ENCODE measurements at regions not wholly inside any gene's neighbourhood (a gene's known extent, or its start where the extent isn't known, plus 50 kb on each side); places are given as distances from the start of the nearest gene placed in this dataset.

- H3K27me3 Mint-ChIP-seq (ENCODE audit: low read depth), result no peaks in the 10 kb centered on the region; the same call in 1 of the 2 replicates
- H3K36me3 Mint-ChIP-seq, result no peaks in the 10 kb centered on the region
- no peaks in the 10 kb centered on the region for H3K9me3 Mint-ChIP-seq
- no peak overlapping the region for H3K4me3 Mint-ChIP-seq
- peaks cover 14% of the 10 kb centered on the region for H3K4me1 Mint-ChIP-seq
- ChIA-PET CTCF (no interaction called here), POLR2A (no interaction called here)
- DNase-seq (ENCODE audit: low spot score), result no peak
- no peak for TF ChIP-seq ATF1 (CRISPR knock-in tag; IDR thresholded peaks at IDR 0.05)
- TF ChIP-seq, protein P1, sequence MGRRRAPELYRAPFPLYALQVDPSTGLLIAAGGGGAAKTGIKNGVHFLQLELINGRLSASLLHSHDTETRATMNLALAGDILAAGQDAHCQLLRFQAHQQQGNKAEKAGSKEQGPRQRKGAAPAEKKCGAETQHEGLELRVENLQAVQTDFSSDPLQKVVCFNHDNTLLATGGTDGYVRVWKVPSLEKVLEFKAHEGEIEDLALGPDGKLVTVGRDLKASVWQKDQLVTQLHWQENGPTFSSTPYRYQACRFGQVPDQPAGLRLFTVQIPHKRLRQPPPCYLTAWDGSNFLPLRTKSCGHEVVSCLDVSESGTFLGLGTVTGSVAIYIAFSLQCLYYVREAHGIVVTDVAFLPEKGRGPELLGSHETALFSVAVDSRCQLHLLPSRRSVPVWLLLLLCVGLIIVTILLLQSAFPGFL (CRISPR knock-in tag; IDR thresholded peaks at IDR 0.05; ENCODE audit: borderline replicate concordance), result no peak
- TF ChIP-seq GRHL2 (CRISPR knock-in tag; IDR thresholded peaks at IDR 0.05; ENCODE audit: insufficient replicate concordance, severe bottlenecking), result no peak
- no peak for TF ChIP-seq HMGXB4 (CRISPR knock-in tag; IDR thresholded peaks at IDR 0.05)
- no peak for TF ChIP-seq ZNF138 (CRISPR knock-in tag; conservative IDR thresholded peaks at IDR 0.05)
- no peak for TF ChIP-seq EMX1 (CRISPR knock-in tag; IDR thresholded peaks at IDR 0.05)
- no peak for TF ChIP-seq SMAD4 (CRISPR knock-in tag; IDR thresholded peaks at IDR 0.05)
- no peak for TF ChIP-seq ZNF263 (CRISPR knock-in tag; IDR thresholded peaks at IDR 0.05; ENCODE audit: low read depth)
- TF ChIP-seq TEAD1 (CRISPR knock-in tag; IDR thresholded peaks at IDR 0.05), result no peak
- TF ChIP-seq PRRX2 (CRISPR knock-in tag; IDR thresholded peaks at IDR 0.05), result no peak
- TF ChIP-seq, protein P2, sequence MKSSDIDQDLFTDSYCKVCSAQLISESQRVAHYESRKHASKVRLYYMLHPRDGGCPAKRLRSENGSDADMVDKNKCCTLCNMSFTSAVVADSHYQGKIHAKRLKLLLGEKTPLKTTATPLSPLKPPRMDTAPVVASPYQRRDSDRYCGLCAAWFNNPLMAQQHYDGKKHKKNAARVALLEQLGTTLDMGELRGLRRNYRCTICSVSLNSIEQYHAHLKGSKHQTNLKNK (CRISPR knock-in tag; IDR thresholded peaks at IDR 0.05), result no peak
- no peak for TF ChIP-seq E2F5 (CRISPR knock-in tag; IDR thresholded peaks at IDR 0.05)
- TF ChIP-seq, protein P3, sequence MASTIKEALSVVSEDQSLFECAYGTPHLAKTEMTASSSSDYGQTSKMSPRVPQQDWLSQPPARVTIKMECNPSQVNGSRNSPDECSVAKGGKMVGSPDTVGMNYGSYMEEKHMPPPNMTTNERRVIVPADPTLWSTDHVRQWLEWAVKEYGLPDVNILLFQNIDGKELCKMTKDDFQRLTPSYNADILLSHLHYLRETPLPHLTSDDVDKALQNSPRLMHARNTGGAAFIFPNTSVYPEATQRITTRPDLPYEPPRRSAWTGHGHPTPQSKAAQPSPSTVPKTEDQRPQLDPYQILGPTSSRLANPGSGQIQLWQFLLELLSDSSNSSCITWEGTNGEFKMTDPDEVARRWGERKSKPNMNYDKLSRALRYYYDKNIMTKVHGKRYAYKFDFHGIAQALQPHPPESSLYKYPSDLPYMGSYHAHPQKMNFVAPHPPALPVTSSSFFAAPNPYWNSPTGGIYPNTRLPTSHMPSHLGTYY (CRISPR knock-in tag; IDR thresholded peaks at IDR 0.05), result no peak
- no peak for TF ChIP-seq NR1H2 (CRISPR knock-in tag; IDR thresholded peaks at IDR 0.05)
- no peak for TF ChIP-seq JUN (CRISPR knock-in tag; IDR thresholded peaks at IDR 0.05)
- no peak for TF ChIP-seq FOXJ3 (CRISPR knock-in tag; IDR thresholded peaks at IDR 0.05; ENCODE audit: borderline replicate concordance)
- no peak for TF ChIP-seq USF1 (CRISPR knock-in tag; IDR thresholded peaks at IDR 0.05)
- H3K27ac Mint-ChIP-seq, result no peak overlapping the region
- ATAC-seq, result no peak
Observed at GRCh38 chr3:64761729-64762128, 73.9 kb upstream of the ADAMTS9 start.

GRCh38 chr3:64760258-64760657 is 72.5 kb upstream of the ADAMTS9 start:
- Mint-ChIP-seq H3K4me1 (no peaks in the 10 kb centered on the region; the same call in 1 of the 2 replicates), H3K36me3 (no peaks in the 10 kb centered on the region), H3K4me3 (no peak overlapping the region), H3K9me3 (no peaks in the 10 kb centered on the region), H3K27me3 (ENCODE audit: low read depth) (no peaks in the 10 kb centered on the region; the same call in 1 of the 2 replicates), H3K27ac (no peak overlapping the region)
- POLR2A ChIA-PET, result no interaction called here
- DNase-seq (ENCODE audit: low spot score), result no peak
- no peak for TF ChIP-seq ELF4 (CRISPR knock-in tag; IDR thresholded peaks at IDR 0.05; ENCODE audit: low read depth)
- TF ChIP-seq, protein P4, sequence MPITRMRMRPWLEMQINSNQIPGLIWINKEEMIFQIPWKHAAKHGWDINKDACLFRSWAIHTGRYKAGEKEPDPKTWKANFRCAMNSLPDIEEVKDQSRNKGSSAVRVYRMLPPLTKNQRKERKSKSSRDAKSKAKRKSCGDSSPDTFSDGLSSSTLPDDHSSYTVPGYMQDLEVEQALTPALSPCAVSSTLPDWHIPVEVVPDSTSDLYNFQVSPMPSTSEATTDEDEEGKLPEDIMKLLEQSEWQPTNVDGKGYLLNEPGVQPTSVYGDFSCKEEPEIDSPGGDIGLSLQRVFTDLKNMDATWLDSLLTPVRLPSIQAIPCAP (CRISPR knock-in tag; IDR thresholded peaks at IDR 0.05), result no peak
- TF ChIP-seq, protein P5, sequence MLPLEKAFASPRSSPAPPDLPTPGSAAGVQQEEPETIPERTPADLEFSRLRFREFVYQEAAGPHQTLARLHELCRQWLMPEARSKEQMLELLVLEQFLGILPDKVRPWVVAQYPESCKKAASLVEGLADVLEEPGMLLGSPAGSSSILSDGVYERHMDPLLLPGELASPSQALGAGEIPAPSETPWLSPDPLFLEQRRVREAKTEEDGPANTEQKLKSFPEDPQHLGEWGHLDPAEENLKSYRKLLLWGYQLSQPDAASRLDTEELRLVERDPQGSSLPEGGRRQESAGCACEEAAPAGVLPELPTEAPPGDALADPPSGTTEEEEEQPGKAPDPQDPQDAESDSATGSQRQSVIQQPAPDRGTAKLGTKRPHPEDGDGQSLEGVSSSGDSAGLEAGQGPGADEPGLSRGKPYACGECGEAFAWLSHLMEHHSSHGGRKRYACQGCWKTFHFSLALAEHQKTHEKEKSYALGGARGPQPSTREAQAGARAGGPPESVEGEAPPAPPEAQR (CRISPR knock-in tag; IDR thresholded peaks at IDR 0.05), result no peak
- TF ChIP-seq ZNF138 (CRISPR knock-in tag; conservative IDR thresholded peaks at IDR 0.05), result no peak
- no peak for TF ChIP-seq CREB1 (CRISPR knock-in tag; IDR thresholded peaks at IDR 0.05)
- TF ChIP-seq RORB (CRISPR knock-in tag; IDR thresholded peaks at IDR 0.05), result no peak
- no peak for TF ChIP-seq FOXJ3 (CRISPR knock-in tag; IDR thresholded peaks at IDR 0.05; ENCODE audit: borderline replicate concordance)
- TF ChIP-seq PRDM15 (CRISPR knock-in tag; IDR thresholded peaks at IDR 0.05), result no peak
- CTCF ChIA-PET, result no interaction called here
- ATAC-seq, result no peak

All from WTC11 (cell line).